ENCODE measurements at regions not wholly inside any gene's neighbourhood (a gene's known extent, or its start where the extent isn't known, plus 50 kb on each side); places are given as distances from the start of the nearest gene placed in this dataset.

- DNase-seq (ENCODE audit: low read depth in 4 of 4, low spot score in 1 of 4), result no peak
Measured at GRCh38 chr6:137357263-137357947, 136.8 kb downstream of the OLIG3 start.

- no peak for DNase-seq (ENCODE audit: low read depth in 4 of 4, low spot score in 1 of 4)
Measured at GRCh38 chr6:137353842-137354397, 134.7 kb upstream of the IFNGR1 start.

GRCh38 chr6:137353346-137353745 is 134.2 kb upstream of the IFNGR1 start:
- DNase-seq (ENCODE audit: low read depth in 4 of 4, low spot score in 1 of 4), result no peak

GRCh38 chr6:137352859-137353258 is 133.7 kb upstream of the IFNGR1 start:
- no peak for DNase-seq (ENCODE audit: low read depth in 4 of 4, low spot score in 1 of 4)

GRCh38 chr6:137351890-137352289 is 132.7 kb upstream of the IFNGR1 start:
- no peak for DNase-seq (ENCODE audit: low read depth in 4 of 4, low spot score in 1 of 4)

GRCh38 chr6:137350857-137351256 is 131.7 kb upstream of the IFNGR1 start:
- no peak for DNase-seq (ENCODE audit: low read depth in 4 of 4, low spot score in 1 of 4)

- no peak for DNase-seq (ENCODE audit: low read depth in 4 of 4, low spot score in 1 of 4)
Measured at GRCh38 chr6:137349856-137350830, 131.0 kb upstream of the IFNGR1 start.

GRCh38 chr6:137348777-137349176 is 129.6 kb upstream of the IFNGR1 start:
- DNase-seq (ENCODE audit: low read depth in 4 of 4, low spot score in 1 of 4), result no peak

- DNase-seq (ENCODE audit: low read depth in 4 of 4, low spot score in 1 of 4), result no peak
Measured at GRCh38 chr6:137343241-137343640, 124.1 kb upstream of the IFNGR1 start.

GRCh38 chr6:137342607-137343190 is 123.5 kb upstream of the IFNGR1 start:
- DNase-seq (ENCODE audit: low read depth in 4 of 4, low spot score in 1 of 4), result no peak

- peak in 2 of 4 experiments; percentile 17 to 24 for DNase-seq (ENCODE audit: low read depth in 4 of 4, low spot score in 1 of 4)
Measured at GRCh38 chr6:137341681-137342195, 122.6 kb upstream of the IFNGR1 start.

- DNase-seq (ENCODE audit: low read depth in 4 of 4, low spot score in 1 of 4), result no peak
Measured at GRCh38 chr6:137339929-137340559, 120.9 kb upstream of the IFNGR1 start.

GRCh38 chr6:137334884-137335283 is 115.7 kb upstream of the IFNGR1 start:
- DNase-seq (ENCODE audit: low read depth in 4 of 4, low spot score in 1 of 4), result no peak

- DNase-seq (ENCODE audit: low read depth in 4 of 4, low spot score in 1 of 4), result no peak
Measured at GRCh38 chr6:137334094-137334493, 114.9 kb upstream of the IFNGR1 start.

GRCh38 chr6:137332637-137333280 is 113.6 kb upstream of the IFNGR1 start:
- no peak for DNase-seq (ENCODE audit: low read depth in 4 of 4, low spot score in 1 of 4)

GRCh38 chr6:137323860-137324259 is 104.7 kb upstream of the IFNGR1 start:
- DNase-seq (ENCODE audit: low read depth in 4 of 4, low spot score in 1 of 4), result no peak

GRCh38 chr6:137320271-137320670 is 101.1 kb upstream of the IFNGR1 start:
- DNase-seq (ENCODE audit: low read depth in 4 of 4, low spot score in 1 of 4), result no peak

- no peak for DNase-seq (ENCODE audit: low read depth in 4 of 4, low spot score in 1 of 4)
Measured at GRCh38 chr6:137316626-137317025, 97.4 kb upstream of the IFNGR1 start.

- no peak for DNase-seq (ENCODE audit: low read depth in 4 of 4, low spot score in 1 of 4)
Measured at GRCh38 chr6:137315081-137315480, 95.9 kb upstream of the IFNGR1 start.
